Bone marrow (tissue), 2 donors: ENCODE measurements at regions not wholly inside any gene's neighbourhood (a gene's known extent, or its start where the extent isn't known, plus 50 kb on each side); places are given as distances from the start of the nearest gene placed in this dataset.

Experiments used
- DNase-seq, 2 donors: peaks; one replicate each; lab custom pipeline; 2025; lab: John Stamatoyannopoulos, UW

- DNase-seq: no peak
Observed at GRCh38 chr15:46856839-46857502, 860.3 kb upstream of the SEMA6D start.

DNA sequence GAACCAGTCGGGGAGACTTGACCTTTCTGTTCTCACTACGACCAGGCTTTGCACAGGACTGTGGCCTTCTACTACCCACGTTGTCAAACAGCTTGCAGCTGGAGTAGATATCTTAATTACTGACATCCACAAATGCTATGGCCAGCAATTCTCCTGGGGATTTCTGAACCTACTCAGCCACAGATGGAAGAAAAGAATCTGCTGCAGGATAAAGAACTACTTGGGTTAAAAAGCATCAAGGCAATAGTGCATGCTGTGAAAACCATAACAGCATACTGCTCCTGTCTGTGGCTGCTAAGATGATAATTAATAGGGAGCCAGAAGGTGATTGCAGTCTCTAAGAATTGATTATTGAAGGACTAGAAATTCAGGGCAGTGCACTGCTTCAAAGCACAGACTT lies 859.2 kb upstream of the SEMA6D start:
- DNase-seq: no peak

GRCh38 chr15:46861796-46862195 lies 855.5 kb upstream of the SEMA6D start:
- no peak for DNase-seq

DNA sequence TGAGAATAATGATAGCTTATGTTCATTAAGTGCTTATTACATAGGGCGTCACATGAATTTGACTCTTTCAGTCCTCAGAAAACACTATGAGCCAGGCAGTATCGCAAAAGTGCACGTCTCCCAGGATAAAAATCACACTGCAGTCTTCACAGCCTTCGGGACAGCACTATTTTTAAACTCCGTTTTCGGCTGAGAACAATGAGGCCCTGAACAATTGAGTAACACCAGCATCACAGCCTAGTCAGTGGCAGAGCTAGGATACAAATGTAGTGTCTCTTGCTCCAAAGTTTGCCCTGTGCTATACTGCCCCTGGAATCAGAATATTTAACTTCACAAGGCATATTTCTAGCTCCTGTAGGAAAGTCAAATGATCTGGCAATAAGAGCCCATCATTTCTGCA lies 852.1 kb upstream of the SEMA6D start:
- DNase-seq: no peak

- no peak for DNase-seq
Observed at GRCh38 chr15:46872286-46872980, 844.9 kb upstream of the SEMA6D start.

- DNase-seq: no peak
Observed at GRCh38 chr15:46872981-46873330, 844.3 kb upstream of the SEMA6D start.

GRCh38 chr15:46879032-46879770 lies 838.1 kb upstream of the SEMA6D start:
- DNase-seq: no peak

DNA sequence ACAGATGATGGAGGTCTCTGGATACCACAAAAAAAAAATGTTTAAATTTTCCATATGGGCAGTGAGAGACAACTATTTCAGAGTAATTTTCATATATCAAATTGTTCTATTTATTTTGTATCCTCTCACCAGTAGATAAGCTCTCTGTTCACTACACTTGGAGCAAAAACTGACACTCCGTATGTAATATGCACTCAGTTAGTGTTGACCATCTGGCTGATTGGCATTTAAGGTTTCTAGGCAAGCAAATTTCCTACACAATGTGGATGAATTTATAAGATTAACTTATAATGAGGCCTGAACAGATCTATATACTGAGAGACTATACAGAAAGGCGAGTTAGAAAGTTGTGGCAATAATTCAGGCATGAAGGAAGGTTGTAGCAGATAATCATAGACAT lies 836.5 kb upstream of the SEMA6D start:
- DNase-seq: no peak

GRCh38 chr15:46892621-46893160 lies 824.6 kb upstream of the SEMA6D start:
- DNase-seq: no peak

DNA sequence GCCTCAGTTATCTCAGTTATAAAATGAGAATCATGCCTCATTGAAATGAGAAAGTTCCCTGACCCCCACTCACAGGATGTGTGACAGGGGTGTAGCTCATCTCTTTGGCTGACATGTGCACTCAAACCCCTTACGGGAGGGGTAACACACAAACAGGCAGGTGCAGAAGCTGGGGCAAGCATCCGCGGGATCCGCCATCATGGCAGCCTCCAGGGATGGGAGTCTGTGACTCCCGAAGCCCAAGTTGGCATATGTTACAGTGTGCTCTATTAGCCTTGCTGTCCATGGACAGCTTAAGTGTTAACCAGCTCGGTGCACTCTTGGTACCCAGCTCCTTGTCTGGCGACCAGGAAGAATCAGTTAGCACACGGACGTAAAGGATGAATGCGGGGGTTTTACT lies 822.7 kb upstream of the SEMA6D start:
- no peak for DNase-seq

DNA sequence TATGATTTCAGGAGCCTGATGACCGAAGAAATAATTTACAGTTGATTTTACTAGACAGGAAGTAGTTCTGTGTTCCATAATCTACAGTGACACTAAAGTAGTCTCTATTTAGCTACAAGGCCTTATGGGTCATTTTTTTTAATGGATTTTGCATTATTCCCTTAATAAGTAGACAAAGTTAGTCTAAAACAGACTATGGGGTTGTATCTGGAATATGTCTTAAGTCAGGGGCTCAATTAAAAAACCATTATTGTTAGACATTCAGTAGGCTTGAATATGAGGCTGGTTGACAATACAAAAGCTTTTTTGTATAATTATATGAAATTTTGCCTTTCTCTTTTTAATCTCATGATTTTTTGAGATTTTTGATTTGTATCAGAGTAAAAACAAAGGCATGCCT lies 820.0 kb upstream of the SEMA6D start:
- DNase-seq: no peak

- DNase-seq: no peak
Observed at GRCh38 chr15:46901001-46901400, 816.3 kb upstream of the SEMA6D start.

DNA sequence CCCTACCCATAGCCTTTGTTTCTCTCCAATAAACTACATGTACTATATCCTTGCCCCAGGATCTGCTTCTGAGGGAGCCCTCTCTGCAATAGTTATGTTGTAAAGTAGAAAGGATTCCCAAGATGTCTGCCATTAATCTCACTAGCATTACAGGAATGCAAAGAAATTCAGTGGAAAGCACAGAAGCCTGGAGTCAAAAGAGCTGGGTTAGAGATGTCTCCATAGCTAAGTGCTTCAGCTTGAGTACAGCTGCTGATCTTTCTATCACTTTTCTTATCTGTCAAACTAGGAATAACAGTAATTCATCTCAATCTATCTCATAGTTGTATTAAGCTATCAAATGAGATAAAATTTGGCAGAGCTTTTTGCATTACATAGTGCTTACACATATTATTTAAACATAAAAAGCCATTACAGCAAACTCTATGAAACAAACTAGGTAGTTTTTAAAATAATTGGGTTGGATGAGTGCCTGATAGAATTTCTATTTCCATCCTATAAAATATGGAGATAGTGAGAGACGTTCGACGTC lies 799.5 kb upstream of the SEMA6D start:
- DNase-seq: no peak

DNA sequence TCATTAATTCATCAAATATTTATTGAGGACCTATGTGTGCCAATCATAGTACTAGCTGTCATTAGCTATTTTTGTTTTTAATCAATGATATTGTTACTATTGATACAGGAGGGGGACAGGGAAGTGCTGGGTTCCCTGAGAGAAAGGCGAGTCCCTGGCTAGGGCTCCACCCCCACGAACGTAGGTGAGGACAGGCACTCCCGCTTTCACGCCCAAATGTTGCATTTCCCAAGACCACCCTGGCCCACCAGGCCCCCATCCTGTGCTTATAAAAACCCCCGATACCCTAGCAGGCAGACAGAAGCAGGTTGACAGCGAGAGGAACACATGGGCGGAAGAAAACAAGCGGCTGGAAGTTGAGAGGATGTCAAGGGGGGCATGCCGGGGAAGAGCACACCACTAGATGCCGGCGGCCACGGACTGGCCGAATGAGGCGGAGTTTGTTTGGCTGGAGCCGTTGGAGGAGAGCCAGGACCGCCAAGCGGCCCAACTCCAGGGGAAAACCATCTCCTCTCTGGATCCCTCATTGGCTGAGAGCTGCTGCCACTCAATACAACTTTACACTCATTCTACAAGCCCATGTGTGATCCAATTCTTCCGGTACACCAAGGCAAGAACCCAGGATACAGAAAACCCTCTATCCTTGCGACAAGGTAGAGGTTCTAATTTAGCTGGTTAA lies 798.7 kb upstream of the SEMA6D start:
- DNase-seq: no peak

DNA sequence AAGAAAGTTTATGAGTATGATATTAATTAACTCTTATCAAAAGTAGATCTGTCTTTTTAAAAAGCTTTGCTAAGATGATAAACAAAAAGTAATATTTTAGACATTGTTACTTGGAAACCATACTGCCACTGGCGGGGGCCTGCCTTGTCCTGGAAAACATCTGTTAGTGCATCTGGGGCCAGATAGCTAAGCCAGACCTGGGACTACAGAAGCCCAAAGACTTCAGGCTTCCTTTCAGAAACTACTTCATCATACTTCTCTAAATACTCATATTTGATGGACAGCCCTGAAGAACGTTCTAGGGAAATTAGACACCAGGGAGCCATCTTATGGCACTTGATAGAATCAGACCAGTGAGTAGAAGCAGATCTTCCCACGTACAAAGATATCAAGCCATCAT lies 795.4 kb upstream of the SEMA6D start:
- DNase-seq: no peak

- DNase-seq: no peak
Observed at GRCh38 chr15:46930426-46930825, 786.9 kb upstream of the SEMA6D start.

DNA sequence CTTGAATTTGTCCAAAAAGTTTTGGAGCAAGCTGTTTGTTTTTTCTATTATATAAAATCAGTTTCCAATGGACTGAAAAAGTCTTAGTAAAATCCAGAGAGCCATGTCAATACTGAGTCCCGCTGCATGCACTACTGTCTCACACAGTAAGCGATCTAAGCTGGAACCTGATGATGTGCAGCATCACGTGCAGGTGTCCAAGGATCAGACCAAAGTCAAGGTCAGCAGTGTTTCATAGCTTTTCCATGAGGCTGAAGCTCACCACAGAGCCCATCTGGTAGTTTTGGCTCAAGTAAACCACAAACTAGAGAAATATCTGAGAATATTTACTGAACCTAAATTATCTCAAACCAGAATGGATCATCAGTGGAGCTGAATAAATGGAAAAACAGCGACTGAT lies 784.0 kb upstream of the SEMA6D start:
- DNase-seq: no peak

- no peak for DNase-seq
Observed at GRCh38 chr15:46934851-46935250, 782.5 kb upstream of the SEMA6D start.

GRCh38 chr15:46938169-46938568 lies 779.1 kb upstream of the SEMA6D start:
- no peak for DNase-seq

DNA sequence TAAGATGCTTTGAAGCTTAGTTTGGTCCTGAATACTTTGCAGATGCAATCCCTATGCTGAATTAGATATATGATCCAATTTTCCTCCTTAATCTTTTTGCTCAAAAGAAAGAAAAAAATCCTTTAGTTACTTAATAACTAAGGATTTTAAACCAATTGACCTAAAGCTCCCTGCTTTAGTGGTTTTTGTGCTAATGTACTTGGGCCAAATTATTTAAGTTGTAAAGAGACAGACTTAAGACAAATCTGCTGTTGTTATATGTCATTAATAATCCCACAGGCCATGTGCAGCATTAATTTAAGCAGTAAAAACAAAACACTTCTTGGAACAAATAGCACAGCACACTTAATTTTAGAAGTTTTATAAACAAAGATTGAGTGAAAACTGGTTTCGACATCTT lies 776.1 kb upstream of the SEMA6D start:
- no peak for DNase-seq

DNA sequence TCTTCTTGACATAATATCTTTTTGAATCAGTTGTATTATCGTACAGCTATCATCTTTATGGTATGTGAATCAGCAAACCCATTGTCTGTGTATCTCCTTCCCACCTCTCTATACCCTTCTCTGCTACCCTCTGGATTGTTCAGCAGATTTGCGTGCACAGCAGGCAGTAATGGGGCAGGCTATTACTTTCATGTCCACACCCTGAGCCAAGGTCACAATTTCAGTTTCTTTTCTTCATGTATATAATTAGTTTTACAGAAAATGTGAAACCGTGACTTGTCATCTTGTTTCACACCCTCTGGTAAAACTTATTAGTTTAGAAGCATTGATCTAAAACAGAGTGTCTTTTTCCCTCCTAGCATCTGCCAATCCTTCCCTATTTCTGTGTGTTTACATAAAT lies 770.4 kb upstream of the SEMA6D start:
- DNase-seq: no peak

GRCh38 chr15:46955576-46955975 lies 761.7 kb upstream of the SEMA6D start:
- no peak for DNase-seq
